Activated CD8-positive, alpha-beta memory T cell treated with anti-CD3 and anti-CD28 coated beads, Interleukin-2, amount 10 ng/mL, durations not matched to agents 7 days and 5 days (primary cell): ENCODE measurements at regions not wholly inside any gene's neighbourhood (a gene's known extent, or its start where the extent isn't known, plus 50 kb on each side); places are given as distances from the start of the nearest gene placed in this dataset.

Experiments
- ATAC-seq: fragments of 150-1000 bp; cut with Tn5 transposase; one replicate; pipeline ENCODE4 v1.10.0; 2021; ENCODE audit warnings: moderate library complexity
- CTCF ChIA-PET: fragments of 350-600 bp; sonication (Branson Sonifier 250); formaldehyde crosslinking; loops from one replicate; lab custom pipeline; 2021; ENCODE audit warnings: antibody characterized with exemption; lab: Charles Lee
- DNase-seq: peaks from one replicate; pipeline ENCODE4 v3.0.0-alpha.2; 2020
- H3K27ac Mint-ChIP-seq: one replicate; pipeline ENCODE4 v1.8.0; 2021; ENCODE audit warnings: mild to moderate bottlenecking, mixed read lengths
- H3K27me3 Mint-ChIP-seq: one replicate; pipeline ENCODE4 v1.8.0; 2021; ENCODE audit warnings: mixed read lengths
- H3K36me3 Mint-ChIP-seq: one replicate; pipeline ENCODE4 v1.8.0; 2021; ENCODE audit warnings: mild to moderate bottlenecking, mixed read lengths
- H3K4me1 Mint-ChIP-seq: one replicate; pipeline ENCODE4 v1.8.0; 2021; ENCODE audit warnings: mixed read lengths
- H3K4me3 Mint-ChIP-seq: one replicate; pipeline ENCODE4 v1.8.0; 2021; ENCODE audit warnings: mild to moderate bottlenecking, moderate library complexity, mixed read lengths
- H3K9me3 Mint-ChIP-seq: one replicate; pipeline ENCODE4 v1.8.0; 2022; ENCODE audit warnings: low read depth, mixed read lengths

DNA sequence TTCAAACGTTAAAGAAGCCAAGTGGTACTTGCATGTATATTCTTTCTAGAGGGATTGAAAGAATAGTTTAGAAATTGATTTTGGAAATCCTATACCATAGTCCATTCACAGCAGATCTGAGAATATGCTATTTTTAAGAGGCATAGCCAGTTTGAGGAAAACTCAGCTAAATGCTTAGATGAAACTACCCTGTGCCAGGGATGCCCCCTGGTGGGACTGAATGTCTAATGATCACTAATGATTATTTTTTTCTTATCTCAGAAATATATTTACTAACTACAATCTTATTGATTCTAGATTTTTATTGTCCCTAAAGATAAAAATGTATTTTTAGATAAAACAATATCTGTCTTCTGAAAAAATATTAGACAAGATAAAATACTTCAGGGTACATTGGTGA lies 844.9 kb upstream of the PHF14 start:
- H3K4me1 Mint-ChIP-seq, result no peaks in the 10 kb centered on the region
- no peak for ATAC-seq
- H3K27me3 Mint-ChIP-seq, result no peaks in the 10 kb centered on the region
- CTCF ChIA-PET, result no interaction called here
- H3K9me3 Mint-ChIP-seq, result no peaks in the 10 kb centered on the region
- no peaks in the 10 kb centered on the region for H3K36me3 Mint-ChIP-seq
- no peak overlapping the region for H3K4me3 Mint-ChIP-seq
- H3K27ac Mint-ChIP-seq, result no peak overlapping the region
- no peak for DNase-seq

DNA sequence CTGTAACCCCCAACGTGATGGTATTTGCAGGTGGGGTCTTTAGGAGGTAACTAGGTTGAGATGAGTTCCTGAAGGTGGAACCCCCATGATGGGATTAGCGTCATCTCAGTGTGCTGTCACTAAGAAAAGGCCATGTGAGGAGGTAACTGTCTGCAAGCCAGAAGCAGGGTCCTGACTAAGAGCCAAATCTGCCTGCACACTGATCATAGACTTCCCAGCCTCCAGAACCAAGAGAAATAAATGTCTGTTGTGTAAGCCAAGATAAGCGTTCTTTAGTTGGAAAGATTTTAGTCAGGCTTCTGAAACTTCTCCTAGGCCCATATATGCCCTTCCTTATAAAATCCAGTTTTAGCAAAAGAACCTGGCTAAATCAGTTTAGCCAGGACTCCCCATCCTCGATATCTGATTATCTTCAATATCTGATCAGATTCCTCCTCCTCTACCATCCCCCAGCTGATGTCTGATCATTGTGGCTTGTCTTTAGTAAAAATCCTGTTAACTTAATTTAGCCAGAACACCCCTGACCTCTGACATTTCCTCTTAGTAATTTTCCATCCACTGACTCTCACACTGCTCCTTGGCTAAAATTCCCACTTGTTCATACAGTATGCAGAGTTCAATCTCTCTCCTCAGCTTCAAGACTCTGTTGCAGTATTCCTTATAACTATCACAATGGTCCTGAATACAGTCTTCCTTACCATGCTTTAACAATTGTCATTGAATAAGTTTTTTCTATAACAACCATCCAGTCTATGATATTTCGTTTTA lies 835.4 kb upstream of the PHF14 start:
- Mint-ChIP-seq H3K4me1 (no peaks in the 10 kb centered on the region), H3K27ac (no peak overlapping the region), H3K4me3 (no peak overlapping the region), H3K9me3 (peaks cover 5% of the 10 kb centered on the region), H3K36me3 (no peaks in the 10 kb centered on the region), H3K27me3 (no peaks in the 10 kb centered on the region)
- DNase-seq (no peak), ATAC-seq (no peak)
- CTCF ChIA-PET, result no interaction called here

DNA sequence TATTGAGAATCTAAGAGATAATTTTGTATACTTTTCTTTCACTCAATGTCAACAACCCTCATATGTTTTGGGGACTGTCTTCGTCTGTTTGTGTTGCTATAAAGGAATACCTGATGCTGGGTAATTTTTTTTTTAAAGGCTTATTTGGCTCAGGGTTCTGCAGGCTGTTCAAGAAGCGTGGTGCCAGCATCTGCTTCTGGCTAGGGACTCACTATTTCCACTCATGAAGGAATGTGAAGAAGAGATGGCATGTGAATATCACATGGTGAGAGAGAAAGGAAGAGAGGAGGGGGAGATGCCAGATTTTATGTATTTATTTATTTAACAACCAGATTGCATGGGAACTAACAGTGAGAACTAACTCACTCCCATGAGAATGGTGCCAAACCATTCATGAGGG lies 827.4 kb upstream of the PHF14 start:
- peaks cover 5% of the 10 kb centered on the region for H3K9me3 Mint-ChIP-seq
- no peaks in the 10 kb centered on the region for H3K27me3 Mint-ChIP-seq
- H3K36me3 Mint-ChIP-seq, result no peaks in the 10 kb centered on the region
- no peak overlapping the region for H3K4me3 Mint-ChIP-seq
- DNase-seq (no peak), ATAC-seq (no peak)
- CTCF ChIA-PET, result no interaction called here
- no peaks in the 10 kb centered on the region for H3K4me1 Mint-ChIP-seq
- no peak overlapping the region for H3K27ac Mint-ChIP-seq

DNA sequence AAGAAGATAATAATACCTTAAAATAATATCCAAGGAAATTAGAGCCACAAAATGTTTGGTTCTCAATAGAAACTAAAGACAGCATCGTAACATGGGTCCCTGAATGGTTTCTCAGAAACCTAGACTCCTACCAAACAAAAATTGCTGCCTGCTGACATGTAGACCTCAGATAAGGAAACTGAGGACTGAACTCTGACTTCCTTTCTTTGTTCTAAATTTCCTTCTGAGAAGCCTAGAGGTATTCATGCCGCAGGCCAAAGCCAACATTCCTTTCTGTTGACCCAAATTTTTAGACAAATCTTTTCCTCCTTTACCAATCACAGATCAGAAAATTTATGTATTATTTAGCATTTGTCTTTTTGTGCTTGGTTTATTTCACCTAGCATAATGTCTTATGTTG lies 816.7 kb upstream of the PHF14 start:
- Mint-ChIP-seq H3K4me3 (no peak overlapping the region), H3K27me3 (no peaks in the 10 kb centered on the region), H3K9me3 (no peaks in the 10 kb centered on the region), H3K27ac (no peak overlapping the region), H3K36me3 (no peaks in the 10 kb centered on the region), H3K4me1 (no peaks in the 10 kb centered on the region)
- DNase-seq (no peak), ATAC-seq (no peak)
- CTCF ChIA-PET, result no interaction called here

DNA sequence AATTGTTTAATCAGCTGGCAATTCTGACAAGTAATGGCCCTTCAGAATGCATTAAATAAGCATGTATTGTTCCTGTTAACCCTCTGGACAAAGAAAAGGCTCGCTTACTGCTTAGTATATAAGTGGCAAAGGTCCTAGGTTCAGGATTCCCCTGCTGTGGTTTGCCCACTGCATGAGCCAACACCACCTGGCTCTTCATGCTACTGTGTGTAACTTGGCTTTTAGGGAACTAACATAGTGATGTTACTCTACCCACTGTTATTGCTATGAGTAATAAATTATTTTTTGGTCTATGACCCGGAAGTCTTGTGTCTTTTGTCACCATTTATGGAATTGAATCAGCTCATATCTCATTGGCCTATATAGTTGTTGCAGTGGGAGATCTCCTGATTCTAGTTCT lies 791.7 kb upstream of the PHF14 start:
- H3K36me3 Mint-ChIP-seq, result no peaks in the 10 kb centered on the region
- H3K27ac Mint-ChIP-seq, result no peak overlapping the region
- CTCF ChIA-PET, result no interaction called here
- H3K4me1 Mint-ChIP-seq, result no peaks in the 10 kb centered on the region
- H3K4me3 Mint-ChIP-seq, result no peak overlapping the region
- DNase-seq, result no peak
- H3K27me3 Mint-ChIP-seq, result no peaks in the 10 kb centered on the region
- ATAC-seq, result no peak
- H3K9me3 Mint-ChIP-seq, result peaks cover 5% of the 10 kb centered on the region

DNA sequence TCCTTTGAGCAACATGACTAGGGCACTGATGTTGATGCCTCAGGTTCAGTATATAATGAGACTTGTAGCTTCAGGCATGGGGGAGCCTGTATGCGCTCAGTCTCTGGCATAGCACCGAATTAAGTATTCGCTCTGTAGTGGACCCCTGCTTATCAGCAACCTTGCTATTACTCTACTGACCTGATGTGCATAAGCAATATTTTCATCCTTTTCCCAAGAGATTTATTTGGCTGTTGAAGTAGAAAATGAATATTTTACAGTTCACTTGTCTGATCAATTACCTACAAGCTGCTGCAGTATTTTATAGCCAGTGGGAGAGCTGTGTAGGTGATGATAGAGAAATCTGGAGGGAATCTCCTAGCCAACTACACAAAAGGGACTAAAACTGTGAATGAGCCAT lies 781.6 kb upstream of the PHF14 start:
- Mint-ChIP-seq H3K9me3 (peaks cover 1% of the 10 kb centered on the region), H3K36me3 (no peaks in the 10 kb centered on the region), H3K27ac (no peak overlapping the region), H3K4me3 (no peak overlapping the region), H3K4me1 (no peaks in the 10 kb centered on the region), H3K27me3 (no peaks in the 10 kb centered on the region)
- ATAC-seq, result no peak
- CTCF ChIA-PET, result no interaction called here
- no peak for DNase-seq

DNA sequence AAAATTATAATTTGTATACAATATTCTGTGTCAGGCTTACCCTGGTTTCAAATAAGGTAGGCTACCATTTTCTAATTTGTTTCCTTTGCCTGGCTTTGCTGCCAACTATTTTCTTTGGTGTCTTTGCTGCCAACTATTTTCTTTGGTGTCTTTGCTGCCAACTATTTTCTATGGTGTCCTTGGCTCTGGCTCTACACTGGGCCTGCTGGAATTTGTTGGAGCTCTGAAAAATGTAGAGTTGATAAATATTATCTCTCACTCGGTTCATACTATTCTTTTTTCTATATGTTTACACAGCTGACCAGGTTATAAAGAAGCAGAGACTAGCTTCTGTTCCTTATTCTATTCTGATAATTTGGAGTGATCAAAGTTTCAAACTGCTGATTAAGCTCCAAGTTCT lies 768.0 kb upstream of the PHF14 start:
- no peaks in the 10 kb centered on the region for H3K4me1 Mint-ChIP-seq
- no peaks in the 10 kb centered on the region for H3K9me3 Mint-ChIP-seq
- CTCF ChIA-PET, result no interaction called here

DNA sequence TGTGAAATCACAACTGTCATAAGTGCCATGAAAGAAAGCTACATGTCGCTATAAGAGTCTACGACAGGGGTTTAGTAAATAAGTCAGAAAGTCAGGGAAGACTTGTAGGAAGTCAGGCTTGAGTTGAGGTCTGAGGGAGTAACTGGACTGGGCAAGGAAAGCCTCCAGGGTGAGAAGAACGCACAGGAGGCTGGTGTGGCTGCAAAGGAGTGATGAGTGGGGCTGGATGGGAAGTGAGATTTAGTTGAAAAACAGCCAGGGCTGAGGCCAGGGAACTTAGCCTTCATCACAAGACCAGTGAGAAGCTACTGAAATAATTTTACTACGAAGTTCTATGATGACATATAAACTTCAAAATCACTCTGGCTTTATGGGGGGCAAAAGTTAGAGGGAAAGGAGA lies 763.7 kb upstream of the PHF14 start:
- Mint-ChIP-seq H3K27me3 (no peaks in the 10 kb centered on the region), H3K36me3 (no peaks in the 10 kb centered on the region), H3K4me3 (no peak overlapping the region), H3K4me1 (no peaks in the 10 kb centered on the region), H3K9me3 (peaks cover 3% of the 10 kb centered on the region), H3K27ac (no peak overlapping the region)
- no peak for DNase-seq
- ATAC-seq, result no peak
- CTCF ChIA-PET, result no interaction called here

More for the DNA sequence above, 768.0 kb upstream of the PHF14 start:
- Mint-ChIP-seq H3K27me3 (no peaks in the 10 kb centered on the region), H3K27ac (no peak overlapping the region), H3K4me3 (no peak overlapping the region), H3K36me3 (no peaks in the 10 kb centered on the region)
- ATAC-seq (no peak), DNase-seq (no peak)

DNA sequence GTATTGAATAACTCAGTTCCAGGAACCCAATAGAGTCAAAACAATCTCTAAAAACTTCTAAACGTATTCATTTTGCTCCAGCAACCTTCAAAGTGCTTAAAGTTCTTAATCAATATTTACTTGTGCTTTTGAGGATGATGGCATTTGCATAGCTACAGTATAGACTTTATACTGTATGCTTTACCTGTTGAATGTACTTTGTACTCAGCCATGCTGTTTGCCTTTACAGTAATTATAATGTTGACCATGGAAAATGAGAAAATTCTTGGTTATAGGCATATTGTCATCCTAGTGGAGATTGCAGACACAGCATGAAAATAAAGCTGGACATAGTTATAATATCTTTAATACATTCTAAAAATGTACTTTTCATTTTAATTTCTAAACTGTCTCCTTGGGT lies 762.7 kb upstream of the PHF14 start:
- CTCF ChIA-PET, result no interaction called here
- Mint-ChIP-seq H3K9me3 (peaks cover 3% of the 10 kb centered on the region), H3K4me3 (no peak overlapping the region), H3K36me3 (no peaks in the 10 kb centered on the region), H3K27me3 (no peaks in the 10 kb centered on the region), H3K4me1 (no peaks in the 10 kb centered on the region), H3K27ac (no peak overlapping the region)
- ATAC-seq (no peak), DNase-seq (no peak)

DNA sequence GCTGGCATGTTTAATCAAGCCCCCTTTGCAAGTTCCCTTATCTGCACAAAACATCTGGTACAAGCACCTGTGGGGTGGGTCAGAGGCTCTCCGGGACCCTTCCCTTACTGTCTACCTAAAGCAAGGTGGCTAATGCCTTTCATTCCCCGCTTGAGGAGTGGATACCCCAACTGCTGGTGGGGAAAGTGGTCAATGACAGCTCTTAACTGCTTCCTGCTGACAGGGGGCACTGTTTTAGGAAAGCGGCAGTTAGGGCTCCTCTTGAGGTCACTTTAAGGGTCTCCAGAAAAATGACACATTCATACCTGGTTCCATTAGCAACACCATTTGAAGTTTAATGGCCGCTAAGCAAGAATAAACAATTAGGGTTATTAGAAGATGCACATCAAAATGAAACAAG lies 761.8 kb upstream of the PHF14 start:
- Mint-ChIP-seq H3K27ac (no peak overlapping the region), H3K4me3 (no peak overlapping the region), H3K4me1 (no peaks in the 10 kb centered on the region), H3K9me3 (peaks cover 6% of the 10 kb centered on the region), H3K36me3 (no peaks in the 10 kb centered on the region), H3K27me3 (no peaks in the 10 kb centered on the region)
- ATAC-seq (no peak), DNase-seq (no peak)
- CTCF ChIA-PET, result no interaction called here

DNA sequence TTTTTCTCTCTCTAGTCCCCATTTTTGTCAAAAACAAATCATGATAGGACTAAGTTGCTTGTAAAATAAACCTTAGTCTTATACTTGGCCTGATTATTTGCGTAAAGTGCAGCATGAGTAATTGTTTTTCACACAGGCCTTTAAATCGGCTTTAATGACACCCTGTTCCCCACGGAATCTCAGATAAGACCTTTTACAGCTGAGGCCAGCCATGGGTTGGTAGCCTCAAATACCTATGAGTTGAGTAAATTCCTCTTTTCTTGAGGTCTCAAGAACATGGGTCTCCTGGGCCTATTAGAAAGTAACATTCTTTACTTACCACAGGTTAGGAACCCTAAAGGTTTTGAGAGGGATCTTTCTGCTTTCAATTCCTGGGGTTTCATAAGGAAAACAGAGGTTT lies 761.0 kb upstream of the PHF14 start:
- Mint-ChIP-seq H3K27ac (no peak overlapping the region), H3K4me3 (no peak overlapping the region), H3K9me3 (peaks cover 6% of the 10 kb centered on the region), H3K4me1 (no peaks in the 10 kb centered on the region), H3K36me3 (no peaks in the 10 kb centered on the region), H3K27me3 (no peaks in the 10 kb centered on the region)
- ATAC-seq (no peak), DNase-seq (no peak)
- CTCF ChIA-PET, result no interaction called here

DNA sequence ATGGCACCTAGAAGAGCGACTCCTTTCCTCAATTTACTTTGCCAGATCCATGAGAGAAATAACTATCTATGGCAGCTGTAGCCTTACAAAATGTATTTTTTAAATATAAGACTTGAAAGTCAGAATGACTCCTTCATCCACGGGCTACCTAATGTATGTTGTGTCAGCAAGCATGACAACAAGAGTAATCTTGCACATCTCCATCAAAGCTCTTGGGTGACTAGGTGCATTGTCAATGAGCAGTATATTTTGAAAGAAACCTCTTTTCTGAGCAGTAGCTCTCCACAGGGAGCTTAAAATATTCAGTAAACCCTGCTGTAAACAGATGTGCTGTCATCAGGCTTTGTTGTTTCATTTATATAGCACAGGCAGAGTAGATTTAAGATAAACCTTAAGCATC lies 757.2 kb upstream of the PHF14 start:
- CTCF ChIA-PET, result no interaction called here
- Mint-ChIP-seq H3K27ac (no peak overlapping the region), H3K36me3 (no peaks in the 10 kb centered on the region), H3K27me3 (no peaks in the 10 kb centered on the region), H3K9me3 (peaks cover 8% of the 10 kb centered on the region), H3K4me1 (no peaks in the 10 kb centered on the region), H3K4me3 (no peak overlapping the region)
- DNase-seq (no peak), ATAC-seq (no peak)

DNA sequence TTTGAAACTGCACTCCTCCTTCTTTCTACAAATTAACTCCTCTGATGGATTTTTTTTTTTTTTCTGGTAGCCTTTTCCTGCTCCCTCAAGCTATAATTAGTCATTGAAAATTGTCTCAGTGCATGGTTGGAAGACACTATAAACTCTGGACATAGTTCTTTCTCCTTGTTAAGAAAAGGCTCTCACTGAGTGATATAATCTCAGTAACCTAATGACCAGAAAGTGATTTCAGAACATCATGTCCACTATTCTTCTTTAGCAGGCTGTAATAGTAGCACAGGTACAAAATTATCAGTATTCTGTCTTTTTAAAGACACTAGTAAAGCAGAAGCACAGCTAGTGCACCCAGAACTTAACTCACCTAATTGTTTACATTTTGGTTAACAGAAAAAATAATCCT lies 752.6 kb upstream of the PHF14 start:
- H3K9me3 Mint-ChIP-seq, result peaks cover 10% of the 10 kb centered on the region
- CTCF ChIA-PET, result no interaction called here
- no peak overlapping the region for H3K27ac Mint-ChIP-seq
- DNase-seq (no peak), ATAC-seq (no peak)
- H3K27me3 Mint-ChIP-seq, result no peaks in the 10 kb centered on the region
- H3K4me1 Mint-ChIP-seq, result no peaks in the 10 kb centered on the region
- no peaks in the 10 kb centered on the region for H3K36me3 Mint-ChIP-seq
- no peak overlapping the region for H3K4me3 Mint-ChIP-seq

DNA sequence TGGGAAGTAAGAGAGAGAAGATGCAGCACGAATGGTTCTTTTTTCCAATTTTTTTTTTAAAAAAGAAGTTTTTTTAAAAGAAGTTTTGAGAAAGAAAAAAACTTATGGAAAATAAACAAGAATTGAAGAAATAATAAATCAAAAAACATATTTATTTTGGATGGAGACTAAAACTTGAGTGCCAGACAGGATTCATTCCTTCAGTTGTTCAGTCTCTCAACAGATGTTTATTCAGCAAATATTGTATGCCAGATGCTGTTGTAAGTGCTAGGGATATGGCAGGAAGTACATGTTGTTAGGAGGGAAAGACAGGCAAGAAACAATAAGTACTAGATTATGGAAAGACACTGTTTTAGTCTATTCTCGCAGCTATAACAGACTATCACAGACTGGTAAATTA lies 750.7 kb upstream of the PHF14 start:
- CTCF ChIA-PET, result no interaction called here
- no peaks in the 10 kb centered on the region for H3K36me3 Mint-ChIP-seq
- H3K4me1 Mint-ChIP-seq, result no peaks in the 10 kb centered on the region
- no peaks in the 10 kb centered on the region for H3K27me3 Mint-ChIP-seq
- DNase-seq (no peak), ATAC-seq (no peak)
- peaks cover 9% of the 10 kb centered on the region for H3K9me3 Mint-ChIP-seq
- H3K27ac Mint-ChIP-seq, result no peak overlapping the region
- H3K4me3 Mint-ChIP-seq, result no peak overlapping the region

DNA sequence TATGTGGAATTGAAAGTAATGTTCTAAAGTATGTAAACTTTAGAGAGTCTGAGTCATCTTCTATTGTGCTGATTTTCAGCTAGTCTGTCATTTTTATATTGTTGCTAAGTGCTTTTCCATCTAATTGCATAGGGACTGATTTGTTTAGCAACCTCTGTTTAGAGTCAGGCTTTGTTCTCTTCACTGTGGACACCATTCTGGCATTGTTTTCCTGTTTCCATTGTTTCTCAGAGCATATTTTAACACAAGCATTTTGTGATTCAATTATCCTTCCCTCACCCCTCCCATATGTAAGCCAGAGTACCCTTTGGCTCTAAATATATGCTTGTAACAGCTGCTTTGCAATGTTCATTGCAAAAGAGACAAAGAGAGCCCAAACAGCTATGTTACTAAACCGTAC lies 748.4 kb upstream of the PHF14 start:
- ATAC-seq (no peak), DNase-seq (no peak)
- no peaks in the 10 kb centered on the region for H3K36me3 Mint-ChIP-seq
- H3K9me3 Mint-ChIP-seq, result peaks cover 9% of the 10 kb centered on the region
- no peak overlapping the region for H3K4me3 Mint-ChIP-seq
- CTCF ChIA-PET, result no interaction called here
- no peaks in the 10 kb centered on the region for H3K4me1 Mint-ChIP-seq
- no peak overlapping the region for H3K27ac Mint-ChIP-seq
- H3K27me3 Mint-ChIP-seq, result no peaks in the 10 kb centered on the region
